ENCODE measurements at regions not wholly inside any gene's neighbourhood (a gene's known extent, or its start where the extent isn't known, plus 50 kb on each side); places are given as distances from the start of the nearest gene placed in this dataset.
A peak's percentile ranks its signal among the peaks of the same experiment; 100 is the strongest.

DNA sequence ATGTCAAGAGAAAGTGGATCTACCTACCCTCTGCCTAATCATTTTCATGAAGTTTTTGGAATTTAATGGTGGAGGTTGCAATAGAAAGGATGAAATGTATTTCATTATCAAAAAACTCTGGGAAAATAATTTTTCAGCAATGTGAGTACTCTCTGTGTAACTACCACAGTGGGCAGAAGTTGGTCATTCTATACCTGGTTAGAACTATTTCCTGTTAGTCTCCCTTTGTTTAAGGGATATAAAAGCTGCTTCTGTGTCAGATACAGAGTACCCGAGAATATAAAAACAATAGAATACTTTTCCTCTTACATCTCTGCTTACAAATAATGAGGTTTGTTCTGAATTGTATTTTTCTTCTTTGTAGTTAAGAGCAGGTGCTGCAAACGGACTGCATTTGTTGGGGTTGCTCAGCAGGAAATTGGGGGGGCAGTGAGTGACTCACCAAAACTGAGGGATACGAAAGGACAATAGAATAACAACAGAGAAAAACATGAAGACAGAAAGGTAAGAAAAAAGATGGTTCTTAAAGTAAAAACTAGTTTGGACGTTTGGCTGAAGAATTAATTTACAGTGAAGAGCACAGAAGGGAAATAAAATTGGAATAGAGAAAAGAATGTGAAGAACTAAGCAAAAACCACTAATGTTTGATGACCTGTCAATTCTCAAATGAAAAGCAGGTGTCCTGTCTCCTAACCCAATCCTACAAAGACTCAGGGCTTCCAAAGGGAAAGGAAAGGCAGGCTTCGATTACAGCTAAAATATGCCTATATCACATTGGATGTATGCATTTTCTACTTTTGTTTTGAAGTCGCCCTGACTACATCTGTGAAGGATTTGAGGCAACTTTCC is 703.1 kb downstream of the RFPL4B start:
- H3K27me3 ChIP-seq (replicated peaks) = no peaks in the 10 kb centered on the region
- in situ Hi-C loops (cut with HindIII; ENCODE audit: low pct_ligation_motif_present, low sequenced_read_pairs) = no loop called here
- H3K36me3 ChIP-seq (replicated peaks) = no peaks in the 10 kb centered on the region
- DNase-seq = peak; percentile 51
- peak overlapping the region; percentile 29 for H3K27ac ChIP-seq
- no peak overlapping the region for H3K4me3 ChIP-seq (ENCODE audit: low read depth, low read length)
- TF ChIP-seq, protein P1, sequence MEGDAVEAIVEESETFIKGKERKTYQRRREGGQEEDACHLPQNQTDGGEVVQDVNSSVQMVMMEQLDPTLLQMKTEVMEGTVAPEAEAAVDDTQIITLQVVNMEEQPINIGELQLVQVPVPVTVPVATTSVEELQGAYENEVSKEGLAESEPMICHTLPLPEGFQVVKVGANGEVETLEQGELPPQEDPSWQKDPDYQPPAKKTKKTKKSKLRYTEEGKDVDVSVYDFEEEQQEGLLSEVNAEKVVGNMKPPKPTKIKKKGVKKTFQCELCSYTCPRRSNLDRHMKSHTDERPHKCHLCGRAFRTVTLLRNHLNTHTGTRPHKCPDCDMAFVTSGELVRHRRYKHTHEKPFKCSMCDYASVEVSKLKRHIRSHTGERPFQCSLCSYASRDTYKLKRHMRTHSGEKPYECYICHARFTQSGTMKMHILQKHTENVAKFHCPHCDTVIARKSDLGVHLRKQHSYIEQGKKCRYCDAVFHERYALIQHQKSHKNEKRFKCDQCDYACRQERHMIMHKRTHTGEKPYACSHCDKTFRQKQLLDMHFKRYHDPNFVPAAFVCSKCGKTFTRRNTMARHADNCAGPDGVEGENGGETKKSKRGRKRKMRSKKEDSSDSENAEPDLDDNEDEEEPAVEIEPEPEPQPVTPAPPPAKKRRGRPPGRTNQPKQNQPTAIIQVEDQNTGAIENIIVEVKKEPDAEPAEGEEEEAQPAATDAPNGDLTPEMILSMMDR (IDR thresholded peaks at IDR 0.05; ENCODE audit: low read depth, low read length, missing control alignments) = no peak

DNA sequence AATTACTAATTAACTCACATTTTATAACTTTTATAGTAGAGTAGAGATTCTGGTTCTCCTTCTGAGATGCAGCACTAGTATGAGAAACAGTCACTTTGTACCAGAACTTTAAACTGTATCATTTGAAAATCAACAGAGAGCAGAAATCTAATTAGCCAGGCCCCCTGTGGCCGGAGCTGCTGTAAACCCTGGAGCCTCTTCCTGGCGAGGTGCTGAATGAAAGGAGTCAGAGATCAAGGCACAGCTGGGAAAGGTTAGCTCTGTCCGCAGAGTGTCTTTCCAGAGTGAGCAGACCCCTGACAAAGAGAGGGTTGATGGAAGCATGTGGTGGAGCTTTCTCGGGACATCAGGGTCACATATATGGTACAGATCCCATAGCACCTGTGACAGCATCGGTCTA is 703.8 kb downstream of the RFPL4B start:
- Histone ChIP-seq H3K27ac (no peak overlapping the region), H3K4me3 (ENCODE audit: low read depth, low read length) (no peak overlapping the region), H3K36me3 (replicated peaks) (no peaks in the 10 kb centered on the region), H3K27me3 (replicated peaks) (no peaks in the 10 kb centered on the region)
- no peak for DNase-seq
- in situ Hi-C loops (cut with HindIII; ENCODE audit: low pct_ligation_motif_present, low sequenced_read_pairs) = no loop called here
- TF ChIP-seq, protein P1 (IDR thresholded peaks at IDR 0.05; ENCODE audit: low read depth, low read length, missing control alignments) = no peak

DNA sequence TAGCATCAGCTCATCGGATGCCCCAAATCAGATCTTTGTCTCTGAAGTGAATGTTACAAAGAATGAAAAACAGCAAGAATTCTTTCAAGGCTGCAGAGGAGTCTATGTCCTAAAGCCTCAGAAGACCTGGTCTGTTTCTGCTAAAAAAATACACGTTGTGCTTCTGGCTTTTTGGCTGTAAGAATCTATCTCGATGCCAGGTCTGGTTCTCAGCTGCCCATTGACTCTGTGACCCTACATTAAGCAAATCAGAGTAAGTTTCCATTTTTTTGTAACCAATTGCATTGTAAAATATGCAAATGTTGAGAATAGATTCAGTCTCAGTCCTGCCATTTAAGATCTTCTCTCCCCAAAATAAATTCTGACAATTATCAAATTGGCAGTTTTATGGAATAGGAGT is 705.4 kb downstream of the RFPL4B start:
- TF ChIP-seq, protein P1 (IDR thresholded peaks at IDR 0.05; ENCODE audit: low read depth, low read length, missing control alignments) = no peak
- Histone ChIP-seq H3K36me3 (replicated peaks) (no peaks in the 10 kb centered on the region), H3K27ac (no peak overlapping the region), H3K4me3 (ENCODE audit: low read depth, low read length) (no peak overlapping the region), H3K27me3 (replicated peaks) (no peaks in the 10 kb centered on the region)
- no peak for DNase-seq
- in situ Hi-C loops (cut with HindIII; ENCODE audit: low pct_ligation_motif_present, low sequenced_read_pairs) = no loop called here

DNA sequence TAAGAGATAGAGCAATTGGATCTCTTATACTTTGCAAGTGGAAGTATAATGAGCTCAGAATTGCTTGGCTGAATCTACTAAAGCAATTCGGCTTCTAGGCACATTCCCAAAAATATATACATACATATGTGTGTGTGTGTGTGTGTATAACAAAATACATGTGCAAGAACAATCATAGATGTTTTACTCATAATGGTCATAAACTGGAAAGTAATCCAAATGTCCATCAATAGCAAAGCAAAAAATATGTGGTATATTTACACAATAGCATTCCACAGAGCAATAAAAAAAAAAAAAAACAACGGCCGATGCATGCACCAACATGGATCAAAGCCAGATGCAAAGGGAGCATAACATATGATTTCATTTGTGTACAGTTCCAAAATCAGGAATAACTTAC is 707.9 kb downstream of the RFPL4B start:
- Histone ChIP-seq H3K27me3 (replicated peaks) (no peaks in the 10 kb centered on the region), H3K36me3 (replicated peaks) (no peaks in the 10 kb centered on the region), H3K27ac (no peak overlapping the region), H3K4me3 (ENCODE audit: low read depth, low read length) (no peak overlapping the region)
- in situ Hi-C loops (cut with HindIII; ENCODE audit: low pct_ligation_motif_present, low sequenced_read_pairs) = no loop called here
- DNase-seq = no peak
- TF ChIP-seq, protein P1 (IDR thresholded peaks at IDR 0.05; ENCODE audit: low read depth, low read length, missing control alignments) = no peak

DNA sequence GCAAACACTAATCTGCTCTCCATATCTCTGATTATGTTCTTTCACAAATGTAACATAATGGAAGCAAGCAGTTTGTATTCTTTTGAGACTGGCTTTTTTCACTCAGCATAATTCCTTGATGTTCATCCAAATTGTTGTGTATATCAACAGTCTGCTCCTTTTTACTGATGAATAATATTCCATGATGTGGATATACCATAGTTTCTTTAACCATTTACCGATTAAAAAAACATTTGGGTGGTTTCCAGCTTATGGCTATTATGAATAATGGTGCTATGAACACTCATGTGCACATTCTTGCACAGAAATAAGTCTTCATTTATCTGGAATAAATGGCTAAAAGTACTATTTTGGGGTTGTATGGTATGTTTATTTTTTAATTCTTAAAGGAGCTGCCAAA is 708.9 kb downstream of the RFPL4B start:
- H3K4me3 ChIP-seq (ENCODE audit: low read depth, low read length) = no peak overlapping the region
- H3K27ac ChIP-seq = no peak overlapping the region
- no peaks in the 10 kb centered on the region for H3K36me3 ChIP-seq (replicated peaks)
- TF ChIP-seq, protein P1 (IDR thresholded peaks at IDR 0.05; ENCODE audit: low read depth, low read length, missing control alignments) = no peak
- DNase-seq = no peak
- H3K27me3 ChIP-seq (replicated peaks) = no peaks in the 10 kb centered on the region
- in situ Hi-C loops (cut with HindIII; ENCODE audit: low pct_ligation_motif_present, low sequenced_read_pairs) = no loop called here
